Natural killer cell (primary cell): ENCODE measurements at regions not wholly inside any gene's neighbourhood (a gene's known extent, or its start where the extent isn't known, plus 50 kb on each side); places are given as distances from the start of the nearest gene placed in this dataset.

Experiments used
- ATAC-seq, 3 donors: fragments of 150-1000 bp in 2 of 3; fragments of 200-7000 bp in 1 of 3; cut with Tn5 transposase; 1 replicate in 1 of 3; 2 replicates in 2 of 3; pipeline ENCODE4 v1.10.0; 2021; ENCODE audit warnings: mild to moderate bottlenecking in 2 of 3, moderate library complexity in 2 of 3
- DNase-seq, 2 donors: peaks; one replicate each; pipeline versions ENCODE4 v3.0.0 to v3.0.0-alpha.2; 2013 to 2021; ENCODE audit warnings: mixed read lengths in 1 of 2
- H3K27ac ChIP-seq: one replicate; pipeline ENCODE4 v1.5.1; 2013; ENCODE audit warnings: mild to moderate bottlenecking, low read length
- H3K27me3 ChIP-seq: one replicate; pipeline ENCODE4 v1.6.1; 2013; ENCODE audit warnings: low read length; ENCODE audit not compliant: control insufficient read depth, insufficient read depth
- H3K36me3 ChIP-seq: one replicate; pipeline ENCODE4 v1.6.1; 2013; ENCODE audit warnings: low read length; ENCODE audit not compliant: control insufficient read depth, insufficient read depth
- H3K4me1 ChIP-seq: one replicate; pipeline ENCODE4 v1.6.1; 2013; ENCODE audit warnings: low read length; ENCODE audit not compliant: control insufficient read depth, insufficient read depth
- H3K4me3 ChIP-seq: one replicate; pipeline ENCODE4 v1.5.1; 2013; ENCODE audit warnings: low read length
- H3K9me3 ChIP-seq: one replicate; pipeline ENCODE4 v1.6.1; 2013; ENCODE audit warnings: low read length; ENCODE audit not compliant: control insufficient read depth, insufficient read depth
- H3K27ac Mint-ChIP-seq, 2 donors: one replicate each; pipeline ENCODE4 v1.8.0; 2022; ENCODE audit warnings: mild to moderate bottlenecking in 2 of 2, mixed read lengths in 2 of 2, moderate library complexity in 1 of 2
- H3K27me3 Mint-ChIP-seq, 2 donors: one replicate each; pipeline ENCODE4 v1.8.0; 2022; ENCODE audit warnings: low read depth in 2 of 2, mixed read lengths in 2 of 2
- H3K36me3 Mint-ChIP-seq: one replicate; pipeline ENCODE4 v1.8.0; 2022; ENCODE audit warnings: mixed read lengths
- H3K4me1 Mint-ChIP-seq, 2 donors: one replicate each; pipeline ENCODE4 v1.8.0; 2022; ENCODE audit warnings: mixed read lengths in 2 of 2
- H3K4me3 Mint-ChIP-seq: one replicate; pipeline ENCODE4 v1.8.0; 2022; ENCODE audit warnings: mild to moderate bottlenecking, moderate library complexity, mixed read lengths
- H3K9me3 Mint-ChIP-seq, 2 donors: one replicate each; pipeline ENCODE4 v1.8.0; 2022; ENCODE audit warnings: mixed read lengths in 2 of 2
- CTCF ChIP-seq: fragments of 200-600 bp; IDR thresholded peaks from one replicate; pipeline ENCODE4 v1.8.0; 2022; ENCODE audit warnings: antibody characterized with exemption
- WGBS: methylation state at CpG from one replicate; pipeline ENCODE4 v1.1.7; 2013; ENCODE audit warnings: missing lambda C conversion rate; ENCODE audit not compliant: insufficient coverage; 5-methylcytosine and 5-hydroxymethylcytosine counted together
- intact Hi-C: fragments of 100-400 bp; cut with micrococcal nuclease; formaldehyde crosslinking; loops from one replicate; pipeline ENCODE4 v1.14.2; 2022

- H3K9me3 Mint-ChIP-seq = no peaks in the 10 kb centered on the region
- no peak overlapping the region for H3K27ac Mint-ChIP-seq
- Histone ChIP-seq H3K4me3 (no peak overlapping the region), H3K27ac (no peak overlapping the region), H3K4me1 (no peaks in the 10 kb centered on the region), H3K27me3 (no peaks in the 10 kb centered on the region), H3K36me3 (no peaks in the 10 kb centered on the region), H3K9me3 (peaks cover 5% of the 10 kb centered on the region)
- H3K36me3 Mint-ChIP-seq = no peaks in the 10 kb centered on the region
- ATAC-seq = no peak
- H3K4me1 Mint-ChIP-seq = no peaks in the 10 kb centered on the region
- peaks cover 6% of the 10 kb centered on the region in 2 donors for H3K27me3 Mint-ChIP-seq
- no peak for TF ChIP-seq CTCF
- no peak for DNase-seq
- WGBS = 88% methylated on average over 36 of the region's 37 CpGs
- intact Hi-C loops = no loop called here
- H3K4me3 Mint-ChIP-seq = no peak overlapping the region
Observed at GRCh38 chr4:3670521-3671519, 95.4 kb upstream of the ADRA2C start.

GRCh38 chr4:3669553-3669949 is 96.6 kb upstream of the ADRA2C start:
- DNase-seq = no peak
- no peaks in the 10 kb centered on the region for H3K4me1 ChIP-seq
- no peak for TF ChIP-seq CTCF
- H3K4me3 Mint-ChIP-seq = no peak overlapping the region
- H3K27me3 Mint-ChIP-seq = peaks cover 0 to 10% of the 10 kb centered on the region in 2 donors
- H3K27me3 ChIP-seq = no peaks in the 10 kb centered on the region
- peaks cover 5% of the 10 kb centered on the region for H3K9me3 ChIP-seq
- intact Hi-C loops = no loop called here
- H3K9me3 Mint-ChIP-seq = no peaks in the 10 kb centered on the region
- H3K4me3 ChIP-seq = no peak overlapping the region
- WGBS = 90% methylated on average over 21 of the region's 21 CpGs
- H3K27ac ChIP-seq = no peak overlapping the region
- no peaks in the 10 kb centered on the region for H3K4me1 Mint-ChIP-seq
- no peaks in the 10 kb centered on the region for H3K36me3 Mint-ChIP-seq
- no peaks in the 10 kb centered on the region for H3K36me3 ChIP-seq
- ATAC-seq = no peak
- no peak overlapping the region for H3K27ac Mint-ChIP-seq

- TF ChIP-seq CTCF = no peak
- Mint-ChIP-seq H3K27me3 (peaks cover 0 to 10% of the 10 kb centered on the region in 2 donors), H3K27ac (no peak overlapping the region), H3K4me3 (no peak overlapping the region), H3K4me1 (no peaks in the 10 kb centered on the region), H3K36me3 (no peaks in the 10 kb centered on the region), H3K9me3 (no peaks in the 10 kb centered on the region)
- Histone ChIP-seq H3K27me3 (no peaks in the 10 kb centered on the region), H3K9me3 (peaks cover 5% of the 10 kb centered on the region), H3K36me3 (no peaks in the 10 kb centered on the region), H3K27ac (no peak overlapping the region), H3K4me1 (no peaks in the 10 kb centered on the region), H3K4me3 (no peak overlapping the region)
- DNase-seq (no peak), ATAC-seq (no peak)
- intact Hi-C loops = no loop called here
- 84% methylated on average over 27 of the region's 27 CpGs for WGBS
Observed at GRCh38 chr4:3668825-3669552, 97.2 kb upstream of the ADRA2C start.
